ENCODE measurements at regions not wholly inside any gene's neighbourhood (a gene's known extent, or its start where the extent isn't known, plus 50 kb on each side); places are given as distances from the start of the nearest gene placed in this dataset.

GRCh38 chr18:10258836-10259474 is 195.5 kb upstream of the APCDD1 start:
- no peaks in the 10 kb centered on the region for H3K27me3 ChIP-seq (ENCODE audit: control insufficient read depth, insufficient read depth, low read length)
- H3K4me3 ChIP-seq (ENCODE audit: low read depth, low read length), result no peak overlapping the region
- no peak for TF ChIP-seq CTCF (IDR thresholded peaks at IDR 0.05; ENCODE audit: insufficient read depth, low read length, severe bottlenecking)
- FAIRE-seq (no peak), DNase-seq (ENCODE audit: low read depth) (no peak)
- no peaks in the 10 kb centered on the region for H3K36me3 ChIP-seq (ENCODE audit: control insufficient read depth, insufficient read depth, low read length)

- DNase-seq (ENCODE audit: low read depth), result peak; percentile 37
- Histone ChIP-seq H3K4me3 (ENCODE audit: low read depth, low read length) (no peak overlapping the region), H3K36me3 (ENCODE audit: control insufficient read depth, insufficient read depth, low read length) (no peaks in the 10 kb centered on the region), H3K27me3 (ENCODE audit: control insufficient read depth, insufficient read depth, low read length) (no peaks in the 10 kb centered on the region)
- no peak for FAIRE-seq
- TF ChIP-seq CTCF (IDR thresholded peaks at IDR 0.05; ENCODE audit: insufficient read depth, low read length, severe bottlenecking), result no peak
Observed at GRCh38 chr18:10259901-10260300, 194.5 kb upstream of the APCDD1 start.

GRCh38 chr18:10261344-10262276 is 192.8 kb upstream of the APCDD1 start:
- DNase-seq (ENCODE audit: low read depth), result peak; percentile 18
- Histone ChIP-seq H3K4me3 (ENCODE audit: low read depth, low read length) (no peak overlapping the region), H3K36me3 (ENCODE audit: control insufficient read depth, insufficient read depth, low read length) (no peaks in the 10 kb centered on the region), H3K27me3 (ENCODE audit: control insufficient read depth, insufficient read depth, low read length) (no peaks in the 10 kb centered on the region)
- TF ChIP-seq CTCF (IDR thresholded peaks at IDR 0.05; ENCODE audit: insufficient read depth, low read length, severe bottlenecking), result no peak
- FAIRE-seq, result no peak

- TF ChIP-seq CTCF (IDR thresholded peaks at IDR 0.05; ENCODE audit: insufficient read depth, low read length, severe bottlenecking), result no peak
- H3K4me3 ChIP-seq (ENCODE audit: low read depth, low read length), result no peak overlapping the region
- H3K36me3 ChIP-seq (ENCODE audit: control insufficient read depth, insufficient read depth, low read length), result no peaks in the 10 kb centered on the region
- H3K27me3 ChIP-seq (ENCODE audit: control insufficient read depth, insufficient read depth, low read length), result no peaks in the 10 kb centered on the region
- DNase-seq (ENCODE audit: low read depth), result no peak
- no peak for FAIRE-seq
Observed at GRCh38 chr18:10262566-10262965, 191.9 kb upstream of the APCDD1 start.

GRCh38 chr18:10264260-10264659 is 190.2 kb upstream of the APCDD1 start:
- TF ChIP-seq CTCF (IDR thresholded peaks at IDR 0.05; ENCODE audit: insufficient read depth, low read length, severe bottlenecking), result no peak
- no peak for FAIRE-seq
- no peaks in the 10 kb centered on the region for H3K27me3 ChIP-seq (ENCODE audit: control insufficient read depth, insufficient read depth, low read length)

More at GRCh38 chr18:10264260-10264659, 190.2 kb upstream of the APCDD1 start:
- no peaks in the 10 kb centered on the region for H3K36me3 ChIP-seq (ENCODE audit: control insufficient read depth, insufficient read depth, low read length)
- H3K4me3 ChIP-seq (ENCODE audit: low read depth, low read length), result no peak overlapping the region
- no peak for DNase-seq (ENCODE audit: low read depth)

Measured in bronchial epithelial cell (primary cell).